Right forelimb (tissue), 1 donor: ENCODE measurements at regions not wholly inside any gene's neighbourhood (a gene's known extent, or its start where the extent isn't known, plus 50 kb on each side); places are given as distances from the start of the nearest gene placed in this dataset.

Source experiments
- DNase-seq: peaks from one replicate; pipeline ENCODE4 v3.0.0-alpha.2; 2018

DNA sequence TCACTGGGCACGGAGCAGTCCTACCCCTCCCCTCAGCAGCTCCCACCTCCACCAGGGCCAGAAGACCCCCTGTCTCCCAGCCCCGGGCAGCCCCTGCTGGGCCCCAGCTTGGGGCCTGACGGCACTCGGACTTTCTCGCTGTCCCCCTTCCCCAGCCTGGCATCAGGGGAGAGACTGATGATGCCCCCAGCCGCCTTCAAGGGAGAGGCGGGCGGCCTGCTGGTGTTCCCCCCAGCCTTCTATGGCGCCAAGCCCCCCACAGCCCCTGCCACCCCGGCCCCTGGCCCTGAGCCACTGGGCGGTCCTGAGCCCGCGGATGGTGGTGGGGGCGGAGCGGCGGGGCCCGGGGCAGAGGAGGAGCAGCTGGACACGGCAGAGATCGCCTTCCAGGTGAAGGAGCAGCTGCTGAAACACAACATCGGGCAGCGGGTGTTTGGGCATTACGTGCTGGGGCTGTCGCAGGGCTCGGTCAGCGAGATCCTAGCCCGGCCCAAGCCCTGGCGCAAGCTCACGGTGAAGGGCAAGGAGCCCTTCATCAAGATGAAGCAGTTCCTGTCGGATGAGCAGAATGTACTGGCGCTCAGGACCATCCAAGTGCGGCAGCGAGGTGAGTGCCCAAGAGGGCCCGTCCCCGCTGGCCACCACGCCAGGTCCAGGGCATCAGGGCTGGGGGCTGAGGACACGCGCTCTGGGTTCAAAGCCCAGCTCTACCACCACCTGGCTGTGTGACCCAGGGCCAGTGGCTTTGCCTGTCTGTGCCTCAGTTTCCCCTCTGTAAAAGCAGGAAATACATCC lies 58.6 kb downstream of the PHETA1 start:
- DNase-seq, result no peak

DNA sequence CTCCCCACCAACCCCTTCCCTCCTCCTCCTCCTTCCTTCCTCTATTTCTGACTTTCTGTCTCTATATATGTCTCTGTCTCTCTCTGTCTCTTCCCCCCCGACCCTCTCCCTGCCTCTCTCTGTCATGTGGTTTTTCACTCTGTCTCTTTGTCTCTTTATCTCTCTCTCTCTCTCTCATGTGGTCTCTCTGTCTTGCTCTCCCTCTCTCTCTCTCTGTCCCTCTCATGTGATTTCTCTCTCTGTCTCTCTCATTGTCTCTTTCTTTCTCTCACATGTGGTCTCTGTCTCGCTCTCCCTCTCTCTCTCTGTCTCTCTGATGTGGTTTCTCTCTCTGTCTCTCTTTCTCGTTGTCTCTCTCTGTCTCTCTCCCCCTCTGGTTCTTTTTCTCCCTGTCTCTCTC lies 59.3 kb downstream of the PHETA1 start:
- DNase-seq, result no peak

DNA sequence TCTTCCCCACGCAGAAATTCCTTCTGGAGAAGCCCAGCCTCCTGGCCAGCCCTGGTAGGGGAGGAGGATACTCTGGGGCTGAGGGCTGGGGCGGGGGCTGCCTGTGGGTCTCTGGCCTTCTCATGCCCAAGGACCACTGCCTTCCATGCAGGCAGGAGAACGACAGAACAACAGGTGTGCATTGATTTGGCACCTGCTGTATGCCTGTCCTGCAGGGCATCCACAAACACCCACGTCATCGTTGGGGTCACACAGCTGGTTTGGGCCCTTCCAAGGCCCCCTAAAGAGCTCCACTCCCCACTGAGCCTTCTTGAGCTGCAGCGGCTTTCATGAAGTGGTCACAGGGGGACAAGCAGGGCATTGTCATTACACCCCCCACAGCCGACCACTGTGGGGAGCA lies 60.4 kb downstream of the PHETA1 start:
- no peak for DNase-seq

DNA sequence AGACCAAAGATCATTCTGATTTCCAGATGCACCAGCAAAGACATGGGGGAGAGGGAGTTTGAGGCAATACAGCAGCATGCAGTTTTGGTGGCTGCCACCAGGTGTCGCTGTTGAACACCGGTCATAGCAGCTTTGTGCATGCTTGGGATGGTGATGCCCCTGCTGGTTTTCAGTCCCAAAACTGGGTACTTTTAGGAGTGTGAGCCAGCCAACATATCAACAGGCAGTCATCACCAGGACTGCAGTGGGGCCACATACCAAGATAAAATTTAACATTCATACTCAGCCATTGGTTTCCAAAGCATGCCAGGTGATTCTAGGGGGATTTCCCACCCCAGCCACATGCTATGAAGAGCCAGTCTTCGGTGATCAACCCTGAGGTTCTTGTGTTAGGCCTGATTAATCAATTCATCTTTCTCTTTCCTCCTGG lies 64.2 kb downstream of the PHETA1 start:
- no peak for DNase-seq

DNA sequence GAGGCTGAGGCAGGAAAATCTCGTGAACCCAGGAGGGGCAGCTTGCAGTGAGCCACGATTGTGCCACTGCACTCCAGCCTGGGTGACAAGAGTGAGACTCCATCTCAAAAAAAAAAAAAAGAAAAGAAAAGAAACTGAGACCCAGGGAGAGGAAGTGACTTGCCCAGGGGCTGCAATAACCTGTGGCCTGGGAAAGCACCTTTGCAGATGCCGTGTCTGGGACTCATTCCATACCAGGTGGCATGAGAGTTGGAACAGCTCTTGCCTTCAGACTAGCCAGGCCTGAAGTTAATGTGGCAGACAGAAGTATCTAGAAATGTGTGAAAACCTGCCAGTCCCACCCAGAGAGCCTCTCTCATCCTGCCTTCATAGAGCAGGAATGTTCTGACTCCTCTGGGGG lies 65.4 kb downstream of the PHETA1 start:
- DNase-seq, result no peak

DNA sequence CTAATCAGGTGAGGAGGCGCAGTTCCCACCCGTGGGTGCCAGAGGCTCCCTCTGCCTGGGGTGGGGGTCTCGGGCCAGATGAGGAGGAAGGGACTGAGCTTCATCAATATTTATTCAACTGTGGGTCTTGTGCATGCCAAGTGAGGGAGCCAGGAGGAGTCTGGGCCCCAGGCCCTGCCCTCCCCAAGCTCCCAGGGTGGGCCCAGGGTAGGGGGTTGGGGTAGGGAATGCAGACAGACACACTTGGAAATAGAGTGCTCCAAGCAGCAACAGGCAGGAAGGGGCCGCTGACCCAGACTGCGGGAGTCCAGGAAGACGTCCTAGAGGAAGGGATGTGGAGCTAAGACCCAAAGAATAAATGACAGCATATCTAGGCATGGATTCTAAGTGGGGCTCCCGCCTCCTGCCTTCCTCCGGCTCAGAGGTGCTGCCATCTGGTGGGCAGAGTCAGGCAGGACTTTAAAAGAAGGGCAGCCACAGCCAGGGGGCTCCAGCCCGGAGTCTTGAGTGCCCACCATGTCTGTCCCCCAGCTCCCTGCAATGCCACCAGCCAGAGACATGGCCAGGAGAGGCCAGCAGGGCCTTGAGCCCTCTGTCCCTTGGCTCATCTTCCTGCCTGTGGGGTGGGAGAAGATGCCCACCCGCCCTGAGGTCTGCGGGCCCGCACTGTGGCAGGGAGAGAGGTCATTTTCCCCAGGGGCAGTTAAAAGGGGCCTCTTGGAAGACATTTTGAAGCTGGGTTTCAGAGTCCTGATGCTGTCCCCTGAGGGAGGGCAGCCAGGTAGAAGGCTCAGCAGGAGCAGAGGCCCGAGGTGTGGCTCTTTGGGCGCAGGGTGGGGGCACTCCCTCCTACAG lies 70.1 kb downstream of the PHETA1 start:
- peak; percentile 78 for DNase-seq

DNA sequence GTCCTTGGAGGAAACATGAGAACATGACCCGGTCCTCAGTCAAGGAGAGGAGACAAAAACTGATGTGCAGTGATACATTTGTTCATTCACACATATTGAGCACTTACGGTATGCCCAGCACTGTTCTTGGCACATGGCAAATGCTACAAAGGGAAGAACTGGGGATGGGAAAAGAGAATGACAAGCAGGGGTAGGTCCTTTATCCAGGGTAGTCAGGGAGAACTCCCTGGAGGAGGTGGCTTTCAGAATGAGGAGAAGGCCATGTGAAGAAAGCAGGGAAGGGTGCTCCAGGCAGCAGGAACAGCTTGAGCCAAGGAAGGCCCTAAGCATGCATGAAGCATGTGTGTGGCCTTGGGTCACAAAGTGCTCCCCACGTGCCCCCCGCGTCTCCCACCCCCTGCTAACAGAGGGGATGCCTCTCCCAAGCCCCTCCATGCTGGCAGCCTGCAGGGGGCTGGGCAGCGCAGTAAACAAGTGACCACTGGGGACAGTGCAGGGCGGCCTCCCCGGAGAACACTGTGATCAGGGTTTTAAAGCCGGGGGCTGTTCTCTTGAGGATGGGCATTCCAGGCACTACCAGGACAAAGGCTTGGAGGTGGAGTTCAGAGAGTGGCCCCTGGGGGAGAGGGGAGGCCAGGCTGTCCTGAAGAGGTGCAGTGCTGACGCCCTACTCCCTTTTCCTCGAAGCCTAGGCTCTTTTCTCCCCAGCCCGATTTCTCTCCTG lies 71.0 kb downstream of the PHETA1 start:
- DNase-seq, result no peak

DNA sequence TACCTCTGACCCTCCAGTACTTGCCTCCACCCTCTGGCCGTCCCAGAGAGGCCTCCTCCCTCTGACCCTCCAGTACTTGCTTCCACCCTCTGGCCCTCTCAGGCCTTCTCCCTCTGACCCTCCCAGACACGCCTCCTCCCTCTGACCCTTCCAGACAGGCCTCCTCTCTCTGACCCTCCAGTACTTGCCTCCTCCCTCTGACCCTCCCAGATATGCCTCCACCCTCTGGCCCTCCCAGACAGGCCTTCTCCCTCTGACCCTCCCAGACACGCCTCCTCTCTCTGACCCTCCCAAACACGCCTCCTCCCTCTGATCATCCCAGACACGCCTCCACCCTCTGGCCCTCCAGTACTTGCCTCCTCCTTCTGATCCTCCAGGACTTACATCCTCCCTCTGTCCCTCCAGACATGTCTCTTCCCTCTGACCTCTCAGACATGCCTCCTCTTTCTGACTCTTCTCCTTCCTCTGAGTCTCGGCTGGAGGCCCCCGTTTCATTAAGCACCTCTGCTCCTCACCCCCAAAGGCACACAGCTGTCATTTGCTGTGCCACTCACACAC lies 71.9 kb downstream of the PHETA1 start:
- DNase-seq, result no peak

DNA sequence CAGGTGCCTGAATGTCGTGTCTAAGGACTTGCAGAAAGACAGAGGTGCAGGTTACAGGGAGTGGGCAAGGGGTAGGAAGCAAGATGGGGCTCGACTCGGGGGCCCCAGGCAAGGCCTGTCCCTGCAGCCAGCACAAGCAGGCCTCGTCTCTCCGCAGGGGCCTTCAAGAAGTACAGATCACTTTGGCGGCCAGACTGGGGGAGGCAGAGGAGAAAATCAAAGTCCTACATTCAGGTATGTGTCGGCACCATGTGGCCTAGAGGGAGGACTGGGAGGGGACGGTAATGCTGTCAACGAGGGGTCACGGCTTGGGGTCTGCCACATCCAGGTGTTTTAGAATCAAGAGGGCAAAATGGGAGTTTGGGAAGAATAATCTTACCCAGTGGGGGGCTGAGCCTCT lies 73.7 kb downstream of the PHETA1 start:
- no peak for DNase-seq

DNA sequence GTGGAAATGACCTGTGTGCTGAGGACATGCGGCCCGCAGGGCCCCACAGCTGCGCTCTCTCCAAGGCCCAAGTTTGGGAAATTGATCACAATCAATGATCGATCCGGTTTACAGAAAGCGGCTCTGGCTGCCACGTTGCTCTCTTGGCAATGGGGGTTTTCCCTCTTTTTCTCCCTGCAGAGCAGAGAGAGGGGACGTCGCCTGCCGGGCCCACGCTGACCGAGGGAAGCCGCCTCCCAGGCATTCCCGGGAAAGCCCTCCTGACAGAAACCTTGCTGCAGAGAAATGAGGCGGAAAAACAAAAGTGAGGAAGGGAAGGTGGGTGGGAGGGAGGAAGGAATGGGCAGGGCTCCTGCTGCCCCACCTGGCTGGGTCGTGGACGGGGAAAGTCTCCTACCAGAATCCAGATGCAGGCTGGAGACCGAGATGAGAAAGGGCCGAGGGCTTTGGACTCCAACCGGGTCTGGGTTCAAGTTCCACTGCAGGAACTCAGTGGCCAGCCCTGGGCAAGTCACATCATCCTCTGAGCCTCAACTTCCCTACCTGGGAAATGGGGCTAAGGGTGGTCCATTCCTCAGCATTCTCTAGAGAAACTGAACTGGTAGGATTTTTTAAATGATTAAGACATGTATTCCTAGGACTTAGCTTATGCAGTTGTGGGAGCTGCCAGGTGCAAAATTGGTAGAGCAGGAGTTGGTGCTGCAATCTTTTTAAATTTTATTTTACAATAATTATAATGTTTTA lies 75.5 kb downstream of the PHETA1 start:
- DNase-seq, result no peak

DNA sequence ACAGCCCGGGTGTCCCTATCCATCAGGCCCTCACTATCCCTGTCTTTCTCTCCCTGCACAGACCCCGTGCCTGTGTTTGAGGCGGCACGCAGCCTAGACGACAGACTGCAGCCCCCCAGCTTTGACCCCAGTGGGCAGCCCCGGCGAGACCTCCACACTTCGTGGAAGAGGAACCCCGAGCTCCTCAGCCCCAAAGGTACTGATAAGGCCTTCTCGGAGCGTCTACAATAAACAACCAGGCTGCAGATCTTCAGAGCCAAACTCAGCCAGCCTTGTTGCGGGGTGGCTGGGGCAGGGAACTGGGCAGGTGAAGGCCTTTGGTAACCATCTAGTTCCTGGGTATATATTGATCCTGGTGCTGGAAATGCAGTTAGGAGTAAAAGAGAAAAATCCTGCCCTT lies 77.5 kb downstream of the PHETA1 start:
- no peak for DNase-seq

DNA sequence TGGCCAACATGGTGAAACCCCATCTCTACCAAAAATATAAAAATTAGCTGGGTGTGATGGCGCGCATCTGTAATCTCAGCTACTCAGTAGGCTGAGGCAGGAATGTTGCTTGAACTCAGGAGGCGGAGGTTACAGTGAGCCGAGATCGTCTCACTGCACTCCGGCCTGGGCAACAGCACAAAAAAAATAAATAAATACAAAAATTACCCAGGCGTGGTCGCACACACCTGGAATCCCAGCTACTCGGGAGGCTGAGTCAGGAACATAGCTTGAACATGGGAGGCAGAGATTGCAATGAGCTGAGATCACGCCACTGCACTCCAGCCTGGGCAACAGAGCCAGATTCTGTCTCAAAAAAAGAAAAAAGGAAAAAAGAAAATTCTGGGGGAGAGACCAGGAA lies 80.1 kb downstream of the PHETA1 start:
- DNase-seq, result no peak

DNA sequence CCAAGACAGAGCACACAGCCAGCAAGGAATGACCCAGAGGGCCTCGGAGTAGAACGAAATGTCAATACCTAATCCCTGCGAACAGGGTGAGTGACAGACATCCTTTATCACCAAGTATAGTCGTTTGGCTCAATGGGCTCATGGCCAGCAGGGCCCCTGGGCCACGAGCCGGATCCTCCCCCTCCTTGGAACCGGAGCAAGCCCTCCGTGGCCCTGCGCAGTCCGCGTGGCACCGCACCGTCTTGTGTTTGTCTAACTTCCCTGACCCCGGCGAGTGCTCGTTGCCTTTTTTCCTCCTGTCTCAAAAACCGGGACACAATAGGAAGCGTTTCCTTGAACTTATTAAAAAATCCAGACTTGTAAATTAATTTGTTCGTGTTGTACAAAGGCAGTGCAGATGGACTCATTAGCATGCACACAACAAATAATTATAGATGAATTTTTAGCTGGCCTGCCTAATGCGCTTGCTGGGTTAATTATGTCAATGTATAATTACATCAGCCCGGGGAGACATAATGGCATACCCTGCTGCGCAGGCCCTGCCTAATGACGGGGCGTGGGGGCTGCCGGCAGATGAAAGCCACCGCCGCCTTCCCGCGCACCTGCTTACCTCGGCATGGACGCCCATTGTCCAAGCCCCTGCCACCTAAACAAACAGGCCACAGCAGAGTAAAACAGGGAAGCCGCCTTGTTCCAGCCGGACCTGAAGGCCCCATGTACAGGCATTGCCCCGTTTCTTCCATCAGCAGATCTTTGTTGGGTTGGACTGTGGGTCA lies 81.6 kb downstream of the PHETA1 start:
- no peak for DNase-seq

DNA sequence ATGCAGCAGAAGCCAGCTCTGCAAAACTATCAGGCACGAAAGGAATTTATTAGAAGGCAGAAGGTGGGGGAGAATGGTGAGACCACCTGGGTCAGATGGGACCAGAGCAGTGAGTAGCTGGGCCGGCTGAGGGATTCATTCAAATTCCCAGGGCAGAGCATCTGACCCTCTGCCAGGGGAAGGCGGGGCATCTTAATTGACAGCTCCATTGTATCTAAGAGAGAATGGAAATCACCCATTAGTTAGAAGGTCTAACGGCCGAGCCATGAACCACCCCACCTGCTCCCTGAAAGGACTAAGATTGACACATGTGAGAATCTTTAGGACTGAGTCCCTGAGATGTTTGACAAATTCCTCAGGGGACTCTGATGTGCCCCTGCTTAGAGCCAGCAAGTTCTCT lies 83.7 kb downstream of the PHETA1 start:
- DNase-seq, result no peak

DNA sequence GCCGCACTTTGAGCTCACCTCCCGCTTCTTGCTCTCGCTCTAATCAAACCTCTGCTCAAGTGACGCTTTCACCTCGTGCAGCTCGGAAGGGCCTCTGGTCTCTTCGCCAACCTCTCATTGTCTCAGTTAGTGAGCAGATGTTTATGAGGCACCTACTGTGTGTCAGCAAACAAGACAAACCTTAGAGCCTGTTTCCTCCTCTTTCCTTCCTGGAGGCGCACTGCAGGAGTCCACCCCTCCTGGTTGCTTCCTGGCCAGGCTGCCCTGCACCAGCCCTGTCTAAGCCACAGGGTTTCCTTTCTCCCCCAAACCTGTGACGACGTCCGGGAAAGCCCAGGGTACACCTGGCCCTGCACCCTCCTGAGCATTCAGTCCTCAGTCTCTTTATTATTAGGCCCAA lies 84.2 kb downstream of the PHETA1 start:
- DNase-seq, result no peak

DNA sequence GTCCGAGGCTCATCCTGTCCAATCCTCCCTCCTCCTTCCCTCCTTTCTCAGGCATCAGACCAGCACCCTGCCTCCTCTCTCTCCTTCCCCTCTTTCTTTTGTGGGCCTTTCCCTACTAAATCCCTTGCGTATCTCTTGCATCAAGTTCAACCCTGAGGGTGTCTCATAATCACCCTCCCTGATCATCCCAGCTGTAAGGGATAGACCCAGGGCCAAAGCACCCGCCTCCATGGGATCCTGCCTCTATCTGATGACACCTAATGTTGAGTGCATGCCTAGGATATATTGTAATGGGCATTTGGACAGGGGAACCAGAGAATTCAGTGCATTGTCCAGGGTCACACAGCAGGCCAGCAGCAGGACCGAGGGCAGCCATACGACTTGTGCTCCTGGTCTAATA lies 84.9 kb downstream of the PHETA1 start:
- no peak for DNase-seq

DNA sequence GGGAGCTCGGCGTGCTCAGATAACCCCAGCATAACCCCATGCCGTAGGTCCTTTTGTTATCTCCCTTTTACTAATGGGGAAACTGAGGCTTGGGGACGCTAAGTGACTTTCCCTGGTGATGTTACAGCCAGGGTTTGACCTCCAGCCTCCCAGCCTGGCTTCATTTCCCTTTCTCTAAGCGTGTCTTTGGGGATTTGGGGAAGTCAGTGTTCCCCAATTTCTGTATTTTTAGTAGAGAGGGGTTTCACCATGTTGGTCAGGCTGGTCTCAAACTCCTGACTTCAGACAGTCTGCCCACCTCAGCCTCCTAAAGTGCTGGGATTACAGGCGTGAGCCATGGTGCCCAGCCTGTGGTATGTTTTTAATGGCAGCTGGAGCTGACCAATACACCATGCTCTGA lies 85.4 kb downstream of the PHETA1 start:
- no peak for DNase-seq

DNA sequence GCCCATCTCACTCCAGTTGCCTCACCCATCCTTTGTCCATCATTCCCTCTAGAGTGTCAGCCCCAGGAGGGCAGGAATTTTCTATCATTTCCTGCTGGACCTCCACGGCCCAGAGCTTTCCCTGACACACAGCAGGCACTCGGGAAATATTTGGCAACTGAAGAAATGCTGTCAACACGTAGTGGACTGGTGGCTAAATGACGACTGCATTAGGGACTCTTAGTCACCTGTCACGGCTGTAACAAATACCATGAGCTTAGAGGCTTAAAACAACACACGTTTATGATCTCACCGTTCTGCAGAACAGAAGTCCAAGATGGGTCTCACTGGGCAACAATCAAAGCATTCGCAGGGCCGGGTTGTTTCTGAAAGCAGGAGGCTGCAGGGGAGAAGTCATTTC lies 91.3 kb downstream of the PHETA1 start:
- no peak for DNase-seq

DNA sequence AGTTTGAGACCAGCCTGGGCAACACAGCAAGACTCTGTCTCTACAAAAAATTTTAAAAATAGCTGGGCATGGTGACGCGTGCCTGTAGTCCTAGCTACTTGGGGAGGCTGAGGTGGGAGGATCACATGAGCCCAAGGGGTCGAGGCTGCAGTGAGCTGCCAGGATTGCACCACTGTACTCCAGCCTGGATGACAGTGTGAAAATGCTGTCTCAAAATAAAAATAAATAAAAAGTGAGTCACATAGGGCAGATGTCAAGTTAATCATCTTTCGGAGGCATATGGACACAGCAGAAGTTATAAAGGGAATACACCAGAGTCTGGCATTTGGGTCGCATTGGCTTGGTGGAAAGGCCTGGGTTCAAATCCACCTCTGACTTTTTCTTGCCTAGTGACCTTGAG lies 92.7 kb downstream of the PHETA1 start:
- no peak for DNase-seq

DNA sequence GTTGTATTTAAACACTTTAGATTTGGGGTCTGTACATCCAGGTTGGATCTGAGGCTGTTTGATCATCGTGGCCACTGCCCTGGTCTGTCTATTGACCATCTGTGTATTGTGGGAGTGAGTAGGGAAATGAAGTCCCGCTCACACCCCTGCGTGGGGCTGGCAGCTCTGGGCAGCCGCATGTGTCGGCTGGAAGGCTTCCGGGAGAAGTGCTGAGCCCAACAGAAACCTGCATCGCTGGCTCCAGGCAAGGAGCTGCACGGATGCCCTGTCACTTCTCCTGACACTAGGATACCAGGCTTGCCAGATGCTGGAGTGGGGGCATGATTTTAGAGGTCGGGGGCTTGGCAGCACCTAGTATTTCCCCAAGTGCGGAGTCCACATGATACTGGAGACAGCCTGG lies 93.6 kb downstream of the PHETA1 start:
- no peak for DNase-seq

DNA sequence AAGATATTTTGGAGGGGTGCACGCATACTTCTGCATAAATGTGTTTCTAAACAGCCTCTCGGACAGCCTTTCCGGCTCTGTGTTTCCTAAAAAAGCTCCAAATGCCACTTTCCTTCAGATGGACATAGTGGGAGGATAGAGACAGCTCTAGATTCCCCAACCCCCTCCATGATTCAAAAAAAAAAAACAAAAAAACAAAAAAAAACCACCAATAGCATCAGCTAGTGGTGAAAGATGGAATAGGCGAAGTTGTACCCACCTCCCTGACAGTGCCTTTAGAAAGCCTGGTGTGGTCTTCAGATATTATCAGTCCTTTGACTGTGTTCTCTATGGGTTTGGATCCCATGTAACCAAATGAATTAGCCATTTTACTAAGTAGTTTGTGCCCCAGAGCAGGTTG lies 94.1 kb downstream of the PHETA1 start:
- DNase-seq, result no peak
